ENCODE measurements at regions not wholly inside any gene's neighbourhood (a gene's known extent, or its start where the extent isn't known, plus 50 kb on each side); places are given as distances from the start of the nearest gene placed in this dataset.

GRCh38 chr6:170043881-170044790 is 246.7 kb downstream of the DLL1 start:
- H3K4me3 ChIP-seq (ENCODE audit: low read length), result no peak overlapping the region
- no peak overlapping the region for H3K9ac ChIP-seq (ENCODE audit: low read depth, low read length)
- no peaks in the 10 kb centered on the region for H3K36me3 ChIP-seq (ENCODE audit: insufficient read depth, low read length)
- H3K9me3 ChIP-seq (ENCODE audit: insufficient read depth, low read depth, low read length), result no peaks in the 10 kb centered on the region
- H3K27ac ChIP-seq (ENCODE audit: low read depth, low read length), result no peak overlapping the region
- H3K4me1 ChIP-seq (ENCODE audit: insufficient read depth, low read length), result peaks cover 7% of the 10 kb centered on the region; the same call in 1 of the 2 replicates
- 94% methylated on average over 11 of the region's 11 CpGs for WGBS
- H3K27me3 ChIP-seq (ENCODE audit: insufficient read depth, low read length), result no peaks in the 10 kb centered on the region

- Histone ChIP-seq H3K27me3 (ENCODE audit: insufficient read depth, low read length) (no peaks in the 10 kb centered on the region), H3K27ac (ENCODE audit: low read depth, low read length) (no peak overlapping the region), H3K9me3 (ENCODE audit: insufficient read depth, low read depth, low read length) (no peaks in the 10 kb centered on the region), H3K4me3 (ENCODE audit: low read length) (no peak overlapping the region), H3K36me3 (ENCODE audit: insufficient read depth, low read length) (no peaks in the 10 kb centered on the region), H3K9ac (ENCODE audit: low read depth, low read length) (no peak overlapping the region), H3K4me1 (ENCODE audit: insufficient read depth, low read length) (peaks cover 10% of the 10 kb centered on the region; the same call in 1 of the 2 replicates)
- 96% methylated on average over 21 of the region's 21 CpGs for WGBS
Measured at GRCh38 chr6:170043150-170043819, 247.6 kb downstream of the DLL1 start.

GRCh38 chr6:170042596-170043118 is 248.2 kb downstream of the DLL1 start:
- H3K27me3 ChIP-seq (ENCODE audit: insufficient read depth, low read length), result no peaks in the 10 kb centered on the region

DNA sequence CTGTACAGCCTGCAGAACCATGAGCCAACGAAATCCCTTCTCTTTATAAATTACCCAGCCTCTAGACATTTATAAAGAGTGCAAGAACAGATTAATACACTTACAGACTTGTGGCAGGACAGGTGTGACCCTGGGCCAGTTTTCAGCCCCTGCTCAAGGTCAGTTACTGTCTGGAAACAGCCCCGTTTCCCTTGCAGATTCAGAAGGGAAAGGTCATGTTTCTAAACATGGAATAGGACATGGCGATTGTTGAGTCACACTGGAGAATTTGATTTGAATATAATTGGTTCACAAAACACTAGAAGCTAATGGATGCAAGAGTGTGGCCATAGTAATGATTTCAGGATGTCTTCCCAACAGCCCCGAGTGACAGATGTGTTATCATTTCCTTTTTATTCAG is 248.8 kb downstream of the DLL1 start:
- H3K36me3 ChIP-seq (ENCODE audit: insufficient read depth, low read length), result no peaks in the 10 kb centered on the region
- H3K9ac ChIP-seq (ENCODE audit: low read depth, low read length), result no peak overlapping the region
- H3K27ac ChIP-seq (ENCODE audit: low read depth, low read length), result no peak overlapping the region
- no peak overlapping the region for H3K4me3 ChIP-seq (ENCODE audit: low read length)
- peaks cover 21% of the 10 kb centered on the region for H3K4me1 ChIP-seq (ENCODE audit: insufficient read depth, low read length)
- WGBS, result 94% methylated on average over 4 of the region's 4 CpGs
- no peaks in the 10 kb centered on the region for H3K9me3 ChIP-seq (ENCODE audit: insufficient read depth, low read depth, low read length)
- no peaks in the 10 kb centered on the region for H3K27me3 ChIP-seq (ENCODE audit: insufficient read depth, low read length)

More at GRCh38 chr6:170042596-170043118, 248.2 kb downstream of the DLL1 start:
- Histone ChIP-seq H3K9me3 (ENCODE audit: insufficient read depth, low read depth, low read length) (no peaks in the 10 kb centered on the region), H3K9ac (ENCODE audit: low read depth, low read length) (no peak overlapping the region), H3K4me3 (ENCODE audit: low read length) (no peak overlapping the region), H3K4me1 (ENCODE audit: insufficient read depth, low read length) (peaks cover 16% of the 10 kb centered on the region), H3K27ac (ENCODE audit: low read depth, low read length) (no peak overlapping the region), H3K36me3 (ENCODE audit: insufficient read depth, low read length) (no peaks in the 10 kb centered on the region)
- WGBS, result 95% methylated on average over 13 of the region's 13 CpGs

GRCh38 chr6:170041526-170041925 is 249.4 kb downstream of the DLL1 start:
- H3K9me3 ChIP-seq (ENCODE audit: insufficient read depth, low read depth, low read length), result no peaks in the 10 kb centered on the region
- H3K27ac ChIP-seq (ENCODE audit: low read depth, low read length), result no peak overlapping the region
- H3K4me3 ChIP-seq (ENCODE audit: low read length), result no peak overlapping the region
- H3K4me1 ChIP-seq (ENCODE audit: insufficient read depth, low read length), result peaks cover 27% of the 10 kb centered on the region
- H3K27me3 ChIP-seq (ENCODE audit: insufficient read depth, low read length), result no peaks in the 10 kb centered on the region
- no peaks in the 10 kb centered on the region for H3K36me3 ChIP-seq (ENCODE audit: insufficient read depth, low read length)
- no peak overlapping the region for H3K9ac ChIP-seq (ENCODE audit: low read depth, low read length)
- WGBS, result 93% methylated on average over 6 of the region's 6 CpGs

- Histone ChIP-seq H3K27me3 (ENCODE audit: insufficient read depth, low read length) (no peaks in the 10 kb centered on the region), H3K9me3 (ENCODE audit: insufficient read depth, low read depth, low read length) (no peaks in the 10 kb centered on the region), H3K36me3 (ENCODE audit: insufficient read depth, low read length) (no peaks in the 10 kb centered on the region), H3K4me1 (ENCODE audit: insufficient read depth, low read length) (peaks cover 33% of the 10 kb centered on the region), H3K9ac (ENCODE audit: low read depth, low read length) (no peak overlapping the region), H3K27ac (ENCODE audit: low read depth, low read length) (no peak overlapping the region), H3K4me3 (ENCODE audit: low read length) (no peak overlapping the region)
- WGBS, result 50% methylated on average over 5 of the region's 5 CpGs
Measured at GRCh38 chr6:170040906-170041305, 250.0 kb downstream of the DLL1 start.

GRCh38 chr6:170040115-170040500 is 250.8 kb downstream of the DLL1 start:
- no peak overlapping the region for H3K27ac ChIP-seq (ENCODE audit: low read depth, low read length)
- H3K9me3 ChIP-seq (ENCODE audit: insufficient read depth, low read depth, low read length), result no peaks in the 10 kb centered on the region
- H3K4me3 ChIP-seq (ENCODE audit: low read length), result no peak overlapping the region
- no peak overlapping the region for H3K9ac ChIP-seq (ENCODE audit: low read depth, low read length)
- H3K27me3 ChIP-seq (ENCODE audit: insufficient read depth, low read length), result no peaks in the 10 kb centered on the region
- H3K36me3 ChIP-seq (ENCODE audit: insufficient read depth, low read length), result no peaks in the 10 kb centered on the region
- WGBS, result 93% methylated on average over 8 of the region's 9 CpGs
- peaks cover 40% of the 10 kb centered on the region for H3K4me1 ChIP-seq (ENCODE audit: insufficient read depth, low read length)

- 84% methylated on average over 27 of the region's 28 CpGs for WGBS
- Histone ChIP-seq H3K9ac (ENCODE audit: low read depth, low read length) (no peak overlapping the region), H3K4me3 (ENCODE audit: low read length) (no peak overlapping the region), H3K27me3 (ENCODE audit: insufficient read depth, low read length) (no peaks in the 10 kb centered on the region), H3K4me1 (ENCODE audit: insufficient read depth, low read length) (peaks cover 40% of the 10 kb centered on the region), H3K27ac (ENCODE audit: low read depth, low read length) (no peak overlapping the region), H3K9me3 (ENCODE audit: insufficient read depth, low read depth, low read length) (no peaks in the 10 kb centered on the region), H3K36me3 (ENCODE audit: insufficient read depth, low read length) (no peaks in the 10 kb centered on the region)
Measured at GRCh38 chr6:170039156-170040114, 251.4 kb downstream of the DLL1 start.

GRCh38 chr6:170038708-170039107 is 252.2 kb downstream of the DLL1 start:
- Histone ChIP-seq H3K4me1 (ENCODE audit: insufficient read depth, low read length) (peaks cover 40% of the 10 kb centered on the region), H3K36me3 (ENCODE audit: insufficient read depth, low read length) (no peaks in the 10 kb centered on the region), H3K9ac (ENCODE audit: low read depth, low read length) (no peak overlapping the region), H3K9me3 (ENCODE audit: insufficient read depth, low read depth, low read length) (peaks cover 1% of the 10 kb centered on the region; the same call in 1 of the 2 replicates), H3K27me3 (ENCODE audit: insufficient read depth, low read length) (no peaks in the 10 kb centered on the region), H3K27ac (ENCODE audit: low read depth, low read length) (no peak overlapping the region), H3K4me3 (ENCODE audit: low read length) (no peak overlapping the region)
- WGBS, result 67% methylated on average over 9 of the region's 9 CpGs

DNA sequence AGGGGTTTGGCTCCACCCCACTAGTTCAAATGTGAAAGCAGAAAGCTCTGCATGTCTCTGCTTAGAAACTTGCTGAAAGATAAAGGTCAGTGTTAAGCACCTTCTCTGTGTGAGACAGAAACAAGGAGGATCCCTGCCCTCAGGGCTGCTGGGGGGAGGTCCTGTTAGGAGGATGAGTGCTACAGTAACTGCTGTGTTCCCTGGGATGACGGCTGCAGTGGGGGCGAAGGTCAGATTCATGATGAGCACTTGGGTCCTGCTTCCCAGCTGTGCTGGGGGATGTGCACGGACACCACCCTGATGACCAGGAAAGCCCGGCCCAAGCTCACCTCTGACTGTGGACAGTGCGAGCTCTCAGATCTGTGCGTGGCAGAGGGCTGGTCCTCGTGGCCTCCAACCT is 252.6 kb downstream of the DLL1 start:
- WGBS, result 60% methylated on average over 7 of the region's 7 CpGs
- H3K9ac ChIP-seq (ENCODE audit: low read depth, low read length), result no peak overlapping the region
- peak overlapping the region; percentile 24; the same call in 1 of the 2 replicates for H3K27ac ChIP-seq (ENCODE audit: low read depth, low read length)
- H3K4me3 ChIP-seq (ENCODE audit: low read length), result no peak overlapping the region
- H3K9me3 ChIP-seq (ENCODE audit: insufficient read depth, low read depth, low read length), result peaks cover 6% of the 10 kb centered on the region; the same call in 1 of the 2 replicates
- peaks cover 40% of the 10 kb centered on the region for H3K4me1 ChIP-seq (ENCODE audit: insufficient read depth, low read length)
- H3K36me3 ChIP-seq (ENCODE audit: insufficient read depth, low read length), result no peaks in the 10 kb centered on the region
- H3K27me3 ChIP-seq (ENCODE audit: insufficient read depth, low read length), result no peaks in the 10 kb centered on the region

Measured in HUES64 (cell line).